H1 (cell line): ENCODE measurements at regions not wholly inside any gene's neighbourhood (a gene's known extent, or its start where the extent isn't known, plus 50 kb on each side); places are given as distances from the start of the nearest gene placed in this dataset.

ENCODE experiments used
- CTCF ChIA-PET: fragments of 300-600 bp; sonication (Branson Sonifier 250); formaldehyde crosslinking; loops from one replicate; lab custom pipeline; 2021; ENCODE audit not compliant: partially characterized antibody; lab: Charles Lee
- POLR2A ChIA-PET: fragments of 300-600 bp; sonication (Branson Sonifier 250); formaldehyde crosslinking; loops from one replicate; lab custom pipeline; 2021; ENCODE audit warnings: inconsistent platforms; ENCODE audit not compliant: partially characterized antibody; lab: Charles Lee
- DNase-seq, 2 experiments: peaks; one replicate each; pipeline versions ENCODE4 v3.0.0 to v3.0.0-alpha.2; 2010 to 2022; ENCODE audit warnings: low spot score in 2 of 2, low read depth in 1 of 2, mixed read lengths in 1 of 2
- FAIRE-seq: peaks from 2 replicates; lab custom pipeline; 2011; peaks lifted over from hg19 to GRCh38; lab: Jason Lieb, UNC
- H2AFZ ChIP-seq: 2 replicates; pipeline ENCODE4 v1.8.1; 2012; ENCODE audit warnings: low read length, inconsistent platforms
- H2AK5ac ChIP-seq: 2 replicates; pipeline ENCODE4 v1.6.1; 2013; ENCODE audit warnings: low read depth, low read length
- H2BK120ac ChIP-seq: replicated peaks from 2 replicates; pipeline ENCODE3; 2013; ENCODE audit warnings: low read depth, low read length, inconsistent platforms
- H2BK12ac ChIP-seq: 2 replicates; pipeline ENCODE4 v1.6.1; 2013; ENCODE audit warnings: low read depth, low read length
- H2BK15ac ChIP-seq: 2 replicates; pipeline ENCODE4 v1.6.1; 2013; ENCODE audit warnings: low read length
- H2BK20ac ChIP-seq: 2 replicates; pipeline ENCODE4 v1.6.1; 2013; ENCODE audit warnings: low read length
- H2BK5ac ChIP-seq: 2 replicates; pipeline ENCODE4 v1.6.1; 2013; ENCODE audit warnings: low read depth, low read length
- H3K14ac ChIP-seq: 2 replicates; pipeline ENCODE4 v1.6.1; 2013; ENCODE audit warnings: inconsistent platforms; ENCODE audit not compliant: insufficient read length
- H3K18ac ChIP-seq: 2 replicates; pipeline ENCODE4 v1.6.1; 2013; ENCODE audit warnings: low read length; ENCODE audit errors: extremely low read depth
- H3K23ac ChIP-seq: 2 replicates; pipeline ENCODE4 v1.6.1; 2013; ENCODE audit warnings: inconsistent platforms; ENCODE audit not compliant: insufficient read length
- H3K23me2 ChIP-seq: 2 replicates; pipeline ENCODE4 v1.6.1; 2013; ENCODE audit warnings: low read depth, low read length
- H3K27ac ChIP-seq: 2 replicates; pipeline ENCODE4 v1.6.1; 2011; ENCODE audit warnings: low read depth, low read length, inconsistent platforms
- H3K27me3 ChIP-seq, 4 experiments: replicated peaks in 1 of 4; 1 replicate in 1 of 4; 2 replicates in 3 of 4; pipeline versions ENCODE4 v1.6.1 to v1.8.1; 2011 to 2013; ENCODE audit warnings: low read length in 3 of 4, mild to moderate bottlenecking in 3 of 4, inconsistent platforms in 2 of 4, mixed read lengths in 2 of 4, moderate library complexity in 1 of 4; ENCODE audit not compliant: control insufficient read depth in 3 of 4, insufficient read depth in 3 of 4; ENCODE audit errors: extremely low read depth in 1 of 4
- H3K36me3 ChIP-seq, 4 experiments: 2 replicates each; pipeline versions ENCODE4 v1.6.1 to v1.8.1; 2011 to 2013; ENCODE audit warnings: mild to moderate bottlenecking in 4 of 4, low read length in 3 of 4, moderate library complexity in 2 of 4, control low read depth in 1 of 4, inconsistent platforms in 1 of 4; ENCODE audit not compliant: insufficient read depth in 4 of 4, control insufficient read depth in 2 of 4
- H3K4ac ChIP-seq: replicated peaks from 2 replicates; pipeline ENCODE3; 2013; ENCODE audit warnings: low read length, low read depth, mixed read lengths, inconsistent platforms; ENCODE audit not compliant: insufficient read length
- H3K4me1 ChIP-seq, 4 experiments: replicated peaks in 1 of 4; 1 replicate in 1 of 4; 2 replicates in 3 of 4; pipeline versions ENCODE4 v1.6.1 to v1.8.1; 2011 to 2013; ENCODE audit warnings: low read length in 3 of 4, inconsistent platforms in 2 of 4, mixed read lengths in 1 of 4; ENCODE audit not compliant: insufficient read depth in 4 of 4, control insufficient read depth in 3 of 4
- H3K4me2 ChIP-seq, 2 experiments: 2 replicates each; pipeline versions ENCODE4 v1.6.1 to v1.8.1; 2011 to 2013; ENCODE audit warnings: low read depth in 2 of 2, low read length in 2 of 2, control low read depth in 1 of 2, inconsistent platforms in 1 of 2, mild to moderate bottlenecking in 1 of 2; ENCODE audit not compliant: insufficient read depth in 1 of 2
- H3K4me3 ChIP-seq, 4 experiments: fragments of 200-600, 300-600 bp in 1 of 4; sonication (generic), shearing (Covaris generic), sonication (Bioruptor Twin) in 1 of 4; 2 replicates each; pipeline versions ENCODE4 v1.5.1 to v1.8.1; 2011 to 2016; ENCODE audit warnings: low read length in 4 of 4, low read depth in 3 of 4, control low read depth in 2 of 4, inconsistent platforms in 2 of 4, mild to moderate bottlenecking in 2 of 4, mixed read lengths in 1 of 4, moderate library complexity in 1 of 4; ENCODE audit not compliant: insufficient read depth in 2 of 4; ENCODE audit errors: extremely low read depth in 1 of 4
- H3K56ac ChIP-seq: replicated peaks from 2 replicates; pipeline ENCODE3; 2013; ENCODE audit warnings: low read depth, mild to moderate bottlenecking, mixed read lengths, low read length, inconsistent platforms; ENCODE audit not compliant: insufficient read length
- H3K79me1 ChIP-seq: 2 replicates; pipeline ENCODE4 v1.6.1; 2013; ENCODE audit warnings: low read depth, low read length, control low read depth
- H3K79me2 ChIP-seq, 2 experiments: 2 replicates each; pipeline versions ENCODE4 v1.6.1 to v1.8.1; 2012 to 2013; ENCODE audit warnings: low read length in 2 of 2, mild to moderate bottlenecking in 2 of 2, inconsistent platforms in 1 of 2; ENCODE audit not compliant: insufficient read depth in 2 of 2, control insufficient read depth in 1 of 2
- H3K9ac ChIP-seq, 4 experiments: replicated peaks in 1 of 4; 1 replicate in 1 of 4; 2 replicates in 3 of 4; pipeline versions ENCODE4 v1.6.1 to v1.8.1; 2011 to 2013; ENCODE audit warnings: low read depth in 3 of 4, low read length in 3 of 4, control low read depth in 2 of 4, mild to moderate bottlenecking in 2 of 4, moderate library complexity in 2 of 4, inconsistent platforms in 1 of 4; ENCODE audit errors: extremely low read depth in 1 of 4
- H3K9me3 ChIP-seq, 2 experiments: 2 replicates each; pipeline versions ENCODE4 v1.6.1 to v1.8.1; 2012 to 2013; ENCODE audit warnings: mild to moderate bottlenecking in 2 of 2, moderate library complexity in 2 of 2, control low read depth in 1 of 2, inconsistent platforms in 1 of 2, low read depth in 1 of 2, low read length in 1 of 2, mixed read lengths in 1 of 2; ENCODE audit not compliant: insufficient read depth in 2 of 2
- H4K20me1 ChIP-seq, 2 experiments: replicated peaks in 1 of 2; 2 replicates each; pipeline versions ENCODE3 to v1.8.1; 2011 to 2013; ENCODE audit warnings: inconsistent platforms in 2 of 2, low read length in 2 of 2, mild to moderate bottlenecking in 1 of 2; ENCODE audit not compliant: insufficient read depth in 2 of 2, control insufficient read depth in 1 of 2
- H4K5ac ChIP-seq: 2 replicates; pipeline ENCODE4 v1.6.1; 2013; ENCODE audit warnings: low read length, low read depth, mixed read lengths, inconsistent platforms; ENCODE audit not compliant: insufficient read length
- H4K8ac ChIP-seq: 2 replicates; pipeline ENCODE4 v1.8.0; 2013; ENCODE audit warnings: mild to moderate bottlenecking, moderate library complexity, low read length, inconsistent platforms; ENCODE audit not compliant: insufficient read depth; ENCODE audit errors: extremely low read depth
- H4K91ac ChIP-seq: replicated peaks from 2 replicates; pipeline ENCODE3; 2013; ENCODE audit warnings: low read length, mixed read lengths, inconsistent platforms; ENCODE audit not compliant: insufficient read length
- JUND ChIP-seq: IDR thresholded peaks from 2 replicates; pipeline ENCODE4 v1.6.1; 2011; ENCODE audit warnings: mild to moderate bottlenecking, improper control_type of control experiment, low read length
- MAFK ChIP-seq: IDR thresholded peaks from 2 replicates; pipeline ENCODE4 v1.6.1; 2012; ENCODE audit warnings: low read depth, mild to moderate bottlenecking, improper control_type of control experiment, low read length
- POU5F1 ChIP-seq: IDR thresholded peaks from 2 replicates; pipeline ENCODE4 v1.6.1; 2011; ENCODE audit warnings: low read depth, mild to moderate bottlenecking, low read length, moderate library complexity
- SIN3A ChIP-seq, 2 experiments: IDR thresholded peaks in 1 of 2; conservative IDR thresholded peaks in 1 of 2; 2 replicates each; pipeline ENCODE4 v1.6.1; 2011 to 2012; ENCODE audit warnings: low read length in 2 of 2, improper control_type of control experiment in 1 of 2, low read depth in 1 of 2, mild to moderate bottlenecking in 1 of 2
- WGBS, 2 experiments: shearing (Covaris generic) in 1 of 2; methylation state at CpG; one replicate each; pipeline versions ENCODE4 v1.1.6 to v1.1.7; 2013 to 2015; ENCODE audit warnings: low lambda C conversion rate in 2 of 2, mixed read lengths in 2 of 2, inconsistent platforms in 1 of 2, low coverage in 1 of 2, missing lambda C conversion rate in 1 of 2; ENCODE audit not compliant: insufficient replicate concordance in 2 of 2, insufficient coverage in 1 of 2, insufficient read length in 1 of 2; ENCODE audit errors: extremely low coverage in 1 of 2, missing lambda C conversion rate in 1 of 2; 5-methylcytosine and 5-hydroxymethylcytosine counted together

DNA sequence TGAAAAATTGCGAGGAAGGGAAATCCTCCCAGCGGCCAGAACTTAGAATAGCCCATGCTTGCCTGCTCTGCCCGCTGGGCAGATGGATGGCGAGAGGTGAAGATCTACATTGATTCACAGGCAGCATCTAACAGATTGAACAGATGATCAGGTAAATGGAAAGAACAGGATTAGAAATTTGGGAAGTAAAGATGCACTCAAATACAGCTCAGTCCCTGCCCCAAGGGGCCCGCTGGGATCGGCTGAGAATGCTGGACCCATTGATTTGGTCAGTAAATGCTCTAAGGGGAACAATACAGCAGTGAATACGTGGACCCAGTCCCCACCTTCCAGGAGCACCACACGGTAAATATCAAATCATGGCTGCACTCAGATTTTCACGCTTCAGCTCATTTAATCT lies 248.2 kb downstream of the MATN1 start:
- H2BK15ac ChIP-seq, result no peak overlapping the region
- H3K23me2 ChIP-seq, result peaks cover 2% of the 10 kb centered on the region; the same call in 1 of the 2 replicates
- no peak for TF ChIP-seq SIN3A (conservative IDR thresholded peaks at IDR 0.05 in 1 of 2, IDR thresholded peaks at IDR 0.05 in 1 of 2; ENCODE audit: low read depth in 1 of 2, low read length in 2 of 2)
- no peak for TF ChIP-seq JUND
- TF ChIP-seq POU5F1, result no peak
- TF ChIP-seq MAFK, result no peak
- H3K9me3 ChIP-seq, result peaks cover 0 to 4% of the 10 kb centered on the region in 2 experiments; a peak in 3 of 4 replicates
- H2BK120ac ChIP-seq, result no peak overlapping the region
- no peak overlapping the region for H2BK12ac ChIP-seq
- no peak for DNase-seq
- ChIA-PET POLR2A (no interaction called here), CTCF (interaction anchor here (0.5 to 1.5 kb wide), 5 partner anchors 12 to 232 kb away, joined by 3 to 4 read pairs (median 3); no protein-coding TSS in a partner anchor)
- H3K9ac ChIP-seq, result no peak overlapping the region
- H4K91ac ChIP-seq, result no peak overlapping the region
- H3K4me3 ChIP-seq, result no peak overlapping the region
- no peak overlapping the region for H3K56ac ChIP-seq
- no peak overlapping the region for H3K27ac ChIP-seq
- H3K36me3 ChIP-seq, result no peaks in the 10 kb centered on the region
- no peak overlapping the region for H3K4me2 ChIP-seq
- no peak overlapping the region for H4K5ac ChIP-seq
- no peak overlapping the region for H3K4ac ChIP-seq
- no peak overlapping the region for H2BK20ac ChIP-seq
- no peaks in the 10 kb centered on the region for H3K27me3 ChIP-seq
- H3K79me2 ChIP-seq, result no peaks in the 10 kb centered on the region
- no peaks in the 10 kb centered on the region for H4K20me1 ChIP-seq
- no peak overlapping the region for H2AK5ac ChIP-seq
- H3K23ac ChIP-seq, result no peak overlapping the region
- H3K14ac ChIP-seq, result no peak overlapping the region
- H3K4me1 ChIP-seq, result no peaks in the 10 kb centered on the region; a peak in 1 of 7 replicates
- H4K8ac ChIP-seq, result no peak overlapping the region
- no peak overlapping the region for H2BK5ac ChIP-seq
- WGBS, 2 experiments, result 87% methylated on average over 9 of the region's 9 CpGs; no CpG with 5 or more reads in 1 of the 2 experiments
- H2AFZ ChIP-seq, result no peak overlapping the region
- FAIRE-seq, result no peak
- H3K79me1 ChIP-seq, result no peaks in the 10 kb centered on the region
- H3K18ac ChIP-seq, result no peak overlapping the region
